ENCODE measurements at regions not wholly inside any gene's neighbourhood (a gene's known extent, or its start where the extent isn't known, plus 50 kb on each side); places are given as distances from the start of the nearest gene placed in this dataset.

- no peak for DNase-seq
Observed at GRCh38 chr22:27378311-27378800, 423.2 kb downstream of the MN1 start.

- DNase-seq = no peak
Observed at GRCh38 chr22:27378995-27379394, 422.6 kb downstream of the MN1 start.

- DNase-seq = no peak
Observed at GRCh38 chr22:27380855-27381254, 420.7 kb downstream of the MN1 start.

GRCh38 chr22:27381552-27381951 lies 420.0 kb downstream of the MN1 start:
- no peak for DNase-seq

- no peak for DNase-seq
Observed at GRCh38 chr22:27381960-27382742, 419.4 kb downstream of the MN1 start.

- no peak for DNase-seq
Observed at GRCh38 chr22:27382947-27383346, 418.6 kb downstream of the MN1 start.

- no peak for DNase-seq
Observed at GRCh38 chr22:27383896-27384295, 417.7 kb downstream of the MN1 start.

GRCh38 chr22:27385261-27385998 lies 416.1 kb downstream of the MN1 start:
- DNase-seq = no peak

GRCh38 chr22:27386186-27386585 lies 415.4 kb downstream of the MN1 start:
- DNase-seq = no peak

GRCh38 chr22:27387561-27387960 lies 414.0 kb downstream of the MN1 start:
- DNase-seq = no peak

GRCh38 chr22:27388090-27388600 lies 413.4 kb downstream of the MN1 start:
- no peak for DNase-seq

- no peak for DNase-seq
Observed at GRCh38 chr22:27389727-27390075, 411.9 kb downstream of the MN1 start.

GRCh38 chr22:27391092-27391770 lies 410.3 kb downstream of the MN1 start:
- DNase-seq = no peak

GRCh38 chr22:27393371-27393770 lies 408.2 kb downstream of the MN1 start:
- no peak for DNase-seq

- DNase-seq = no peak
Observed at GRCh38 chr22:27394806-27395404, 406.7 kb downstream of the MN1 start.

- DNase-seq = no peak
Observed at GRCh38 chr22:27397036-27397953, 404.3 kb downstream of the MN1 start.

GRCh38 chr22:27397954-27398342 lies 403.6 kb downstream of the MN1 start:
- no peak for DNase-seq

GRCh38 chr22:27399161-27399560 lies 402.4 kb downstream of the MN1 start:
- no peak for DNase-seq

GRCh38 chr22:27400811-27401210 lies 400.7 kb downstream of the MN1 start:
- DNase-seq = no peak

GRCh38 chr22:27401321-27401720 lies 400.2 kb downstream of the MN1 start:
- DNase-seq = no peak

GRCh38 chr22:27404441-27404840 lies 397.1 kb downstream of the MN1 start:
- DNase-seq = no peak
